IgD-negative memory B cell (primary cell): ENCODE measurements at regions not wholly inside any gene's neighbourhood (a gene's known extent, or its start where the extent isn't known, plus 50 kb on each side); places are given as distances from the start of the nearest gene placed in this dataset.

ENCODE experiments used
- H3K27ac Mint-ChIP-seq, 3 donors: one replicate each; pipeline ENCODE4 v1.8.0; 2020 to 2022; ENCODE audit warnings: mild to moderate bottlenecking in 3 of 3, mixed read lengths in 3 of 3, moderate library complexity in 1 of 3
- H3K27me3 Mint-ChIP-seq: one replicate; pipeline ENCODE4 v1.8.0; 2021; ENCODE audit warnings: mixed read lengths
- H3K36me3 Mint-ChIP-seq: one replicate; pipeline ENCODE4 v1.8.0; 2020; ENCODE audit warnings: mild to moderate bottlenecking, mixed read lengths
- H3K4me1 Mint-ChIP-seq, 3 donors: one replicate each; pipeline ENCODE4 v1.8.0; 2020 to 2022; ENCODE audit warnings: mixed read lengths in 3 of 3, mild to moderate bottlenecking in 1 of 3
- H3K4me3 Mint-ChIP-seq, 4 donors: one replicate each; pipeline ENCODE4 v1.8.0; 2020 to 2022; ENCODE audit warnings: mild to moderate bottlenecking in 4 of 4, mixed read lengths in 4 of 4, moderate library complexity in 3 of 4
- H3K9me3 Mint-ChIP-seq, 3 donors: one replicate each; pipeline ENCODE4 v1.8.0; 2020 to 2021; ENCODE audit warnings: mixed read lengths in 3 of 3, mild to moderate bottlenecking in 1 of 3

DNA sequence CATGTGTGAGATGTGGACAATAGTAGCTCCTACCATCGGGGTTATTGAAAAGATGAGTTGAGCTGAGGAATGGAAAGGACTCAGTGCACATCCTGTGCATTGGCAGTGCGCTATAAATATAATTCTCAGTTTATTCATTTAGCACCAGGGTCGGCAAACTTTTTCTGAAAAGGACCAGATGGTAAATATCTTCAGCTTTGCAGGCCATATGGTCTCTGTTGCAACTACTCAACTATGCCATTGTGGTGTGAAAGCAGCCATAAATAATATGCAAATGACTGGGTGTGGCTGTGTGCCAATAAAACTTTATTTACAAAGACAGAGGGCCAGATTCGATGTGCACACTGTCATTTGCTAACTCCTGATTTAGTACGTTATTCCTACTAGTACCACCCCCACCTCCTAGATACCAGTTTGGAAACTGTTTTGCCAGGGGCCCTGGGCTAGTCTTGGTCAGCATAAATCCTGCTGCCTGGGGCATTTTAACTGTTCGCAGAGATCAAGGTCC is 422.9 kb upstream of the MKI67 start:
- H3K9me3 Mint-ChIP-seq, result peaks cover 1 to 9% (median 1%) of the 10 kb centered on the region in 3 donors
- H3K4me1 Mint-ChIP-seq, result no peaks in the 10 kb centered on the region
- no peaks in the 10 kb centered on the region for H3K36me3 Mint-ChIP-seq
- no peaks in the 10 kb centered on the region for H3K27me3 Mint-ChIP-seq
- H3K4me3 Mint-ChIP-seq, result no peak overlapping the region
- no peak overlapping the region for H3K27ac Mint-ChIP-seq

GRCh38 chr10:128550045-128550444 is 423.8 kb upstream of the MKI67 start:
- Mint-ChIP-seq H3K27ac (no peak overlapping the region), H3K4me1 (no peaks in the 10 kb centered on the region), H3K27me3 (no peaks in the 10 kb centered on the region), H3K4me3 (no peak overlapping the region), H3K36me3 (no peaks in the 10 kb centered on the region), H3K9me3 (peaks cover 1 to 9% (median 1%) of the 10 kb centered on the region in 3 donors)

- H3K4me1 Mint-ChIP-seq, result no peaks in the 10 kb centered on the region
- no peak overlapping the region for H3K4me3 Mint-ChIP-seq
- H3K27ac Mint-ChIP-seq, result no peak overlapping the region
Observed at GRCh38 chr10:128551475-128551874, 425.3 kb upstream of the MKI67 start.

GRCh38 chr10:128553755-128554154 is 427.5 kb upstream of the MKI67 start:
- Mint-ChIP-seq H3K27ac (no peak overlapping the region), H3K9me3 (peaks cover 1 to 9% (median 3%) of the 10 kb centered on the region in 3 donors), H3K4me3 (no peak overlapping the region), H3K27me3 (peaks cover 3% of the 10 kb centered on the region), H3K36me3 (no peaks in the 10 kb centered on the region), H3K4me1 (no peaks in the 10 kb centered on the region)

More at GRCh38 chr10:128551475-128551874, 425.3 kb upstream of the MKI67 start:
- H3K9me3 Mint-ChIP-seq, result peaks cover 1 to 9% (median 1%) of the 10 kb centered on the region in 3 donors
- H3K36me3 Mint-ChIP-seq, result no peaks in the 10 kb centered on the region
- H3K27me3 Mint-ChIP-seq, result no peaks in the 10 kb centered on the region

- Mint-ChIP-seq H3K9me3 (peaks cover 0 to 3% (median 0%) of the 10 kb centered on the region in 3 donors), H3K4me3 (no peak overlapping the region), H3K36me3 (no peaks in the 10 kb centered on the region), H3K27me3 (peaks cover 3% of the 10 kb centered on the region), H3K4me1 (no peaks in the 10 kb centered on the region), H3K27ac (no peak overlapping the region)
Observed at GRCh38 chr10:128556182-128557110, 430.2 kb upstream of the MKI67 start.

- H3K4me3 Mint-ChIP-seq, result no peak overlapping the region
- no peak overlapping the region for H3K27ac Mint-ChIP-seq
- H3K9me3 Mint-ChIP-seq, result peaks cover 0 to 7% (median 3%) of the 10 kb centered on the region in 3 donors
- H3K27me3 Mint-ChIP-seq, result peaks cover 3% of the 10 kb centered on the region
- H3K4me1 Mint-ChIP-seq, result no peaks in the 10 kb centered on the region
- no peaks in the 10 kb centered on the region for H3K36me3 Mint-ChIP-seq
Observed at GRCh38 chr10:128557149-128557710, 431.0 kb upstream of the MKI67 start.

GRCh38 chr10:128560406-128560805 is 434.2 kb upstream of the MKI67 start:
- H3K36me3 Mint-ChIP-seq, result no peaks in the 10 kb centered on the region
- H3K4me3 Mint-ChIP-seq, result no peak overlapping the region
- H3K27ac Mint-ChIP-seq, result no peak overlapping the region
- H3K27me3 Mint-ChIP-seq, result peaks cover 3% of the 10 kb centered on the region
- no peaks in the 10 kb centered on the region for H3K4me1 Mint-ChIP-seq
- H3K9me3 Mint-ChIP-seq, result peaks cover 0 to 7% (median 3%) of the 10 kb centered on the region in 3 donors

DNA sequence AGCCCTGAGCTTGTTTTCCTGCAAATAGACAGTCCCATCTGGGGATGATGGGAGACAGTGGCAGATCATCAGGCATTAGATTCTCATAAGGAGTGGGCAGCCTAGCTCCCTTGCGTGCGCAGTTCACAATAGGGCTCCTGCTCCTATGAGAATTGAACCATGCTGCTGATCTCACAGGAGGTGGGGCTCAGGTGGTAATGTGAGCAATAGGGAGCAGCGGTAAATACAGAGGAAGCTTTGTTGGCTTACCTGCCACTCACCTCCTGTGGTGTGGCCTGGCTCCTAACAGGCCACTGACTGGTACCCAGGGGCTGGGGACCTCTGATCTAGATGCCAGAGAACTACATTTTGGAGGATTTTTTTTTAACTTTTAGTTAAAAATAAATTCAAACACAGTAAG is 434.8 kb upstream of the MKI67 start:
- Mint-ChIP-seq H3K27me3 (peaks cover 3% of the 10 kb centered on the region), H3K27ac (no peak overlapping the region), H3K4me3 (no peak overlapping the region), H3K9me3 (peaks cover 0 to 7% (median 3%) of the 10 kb centered on the region in 3 donors), H3K36me3 (no peaks in the 10 kb centered on the region), H3K4me1 (no peaks in the 10 kb centered on the region)

- Mint-ChIP-seq H3K27ac (no peak overlapping the region), H3K27me3 (peaks cover 3% of the 10 kb centered on the region), H3K9me3 (peaks cover 0 to 7% (median 0%) of the 10 kb centered on the region in 3 donors), H3K4me1 (no peaks in the 10 kb centered on the region), H3K4me3 (peak overlapping the region in 1 of 4 donors; percentile 17), H3K36me3 (no peaks in the 10 kb centered on the region)
Observed at GRCh38 chr10:128563387-128563786, 437.2 kb upstream of the MKI67 start.

- H3K27me3 Mint-ChIP-seq, result peaks cover 3% of the 10 kb centered on the region
- no peak overlapping the region for H3K27ac Mint-ChIP-seq
- no peaks in the 10 kb centered on the region for H3K36me3 Mint-ChIP-seq
- H3K4me3 Mint-ChIP-seq, result no peak overlapping the region
- H3K9me3 Mint-ChIP-seq, result peaks cover 0 to 7% (median 0%) of the 10 kb centered on the region in 3 donors
- H3K4me1 Mint-ChIP-seq, result no peaks in the 10 kb centered on the region
Observed at GRCh38 chr10:128563904-128564303, 437.7 kb upstream of the MKI67 start.

GRCh38 chr10:128566361-128566968 is 440.2 kb upstream of the MKI67 start:
- Mint-ChIP-seq H3K4me1 (no peaks in the 10 kb centered on the region), H3K4me3 (no peak overlapping the region), H3K36me3 (peaks cover 1% of the 10 kb centered on the region), H3K9me3 (peaks cover 0 to 7% (median 0%) of the 10 kb centered on the region in 3 donors), H3K27me3 (peaks cover 3% of the 10 kb centered on the region), H3K27ac (no peak overlapping the region)

- Mint-ChIP-seq H3K4me1 (no peaks in the 10 kb centered on the region), H3K36me3 (peaks cover 1% of the 10 kb centered on the region), H3K9me3 (no peaks in the 10 kb centered on the region), H3K4me3 (no peak overlapping the region), H3K27me3 (peaks cover 3% of the 10 kb centered on the region), H3K27ac (no peak overlapping the region)
Observed at GRCh38 chr10:128567551-128567950, 441.3 kb upstream of the MKI67 start.

DNA sequence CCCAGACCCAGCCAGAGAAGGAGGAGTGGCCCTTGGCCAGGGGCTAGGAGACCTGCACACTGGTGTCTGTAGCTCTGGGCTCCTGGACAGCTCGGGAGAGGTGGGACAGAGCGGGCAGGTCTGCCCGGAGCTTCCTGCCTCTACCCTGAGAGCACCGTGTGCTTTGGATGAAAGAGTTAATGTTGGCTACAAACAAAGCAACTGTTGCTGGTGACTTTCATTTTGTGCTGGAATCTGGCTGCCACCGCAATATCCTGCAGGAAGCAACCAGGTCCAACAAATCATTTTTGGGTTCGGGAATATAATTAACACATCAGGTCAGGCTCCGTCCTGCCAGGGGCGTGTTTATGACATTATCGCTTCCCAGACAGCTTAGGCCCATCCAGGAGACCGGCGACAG is 441.8 kb upstream of the MKI67 start:
- peaks cover 3% of the 10 kb centered on the region for H3K27me3 Mint-ChIP-seq
- H3K27ac Mint-ChIP-seq, result no peak overlapping the region
- H3K9me3 Mint-ChIP-seq, result no peaks in the 10 kb centered on the region
- no peaks in the 10 kb centered on the region for H3K4me1 Mint-ChIP-seq
- H3K36me3 Mint-ChIP-seq, result peaks cover 1% of the 10 kb centered on the region
- H3K4me3 Mint-ChIP-seq, result no peak overlapping the region

GRCh38 chr10:128568491-128568890 is 442.3 kb upstream of the MKI67 start:
- H3K4me1 Mint-ChIP-seq, result no peaks in the 10 kb centered on the region
- H3K36me3 Mint-ChIP-seq, result peaks cover 1% of the 10 kb centered on the region
- H3K27ac Mint-ChIP-seq, result no peak overlapping the region
- no peak overlapping the region for H3K4me3 Mint-ChIP-seq
- no peaks in the 10 kb centered on the region for H3K9me3 Mint-ChIP-seq
- H3K27me3 Mint-ChIP-seq, result peaks cover 3% of the 10 kb centered on the region
